RWPE1 (cell line): ENCODE measurements at regions not wholly inside any gene's neighbourhood (a gene's known extent, or its start where the extent isn't known, plus 50 kb on each side); places are given as distances from the start of the nearest gene placed in this dataset.
"Not testable (repeated sequence)": the region's sequence is repeated elsewhere in the genome, so short reads cannot be mapped to it uniquely, and the experiment has no call there.

Experiments
- CTCF ChIA-PET: fragments of 350-600 bp; sonication (Branson Sonifier 250); formaldehyde crosslinking; extraction: SDS; loops from one replicate; lab custom pipeline; 2021; lab: Yijun Ruan, JAX
- POLR2A ChIA-PET: fragments of 400-600 bp; formaldehyde crosslinking; extraction: SDS; loops from one replicate; lab custom pipeline; 2020; ENCODE audit warnings: antibody characterized with exemption; ENCODE audit not compliant: low non-redundant PET; lab: Yijun Ruan, JAX
- DNase-seq: peaks from one replicate; pipeline ENCODE4 v3.0.0; 2012; ENCODE audit warnings: low spot score
- H3K27ac ChIP-seq: fragments of 450-650 bp; 2 replicates; pipeline ENCODE4 v1.5.1; 2017
- CTCF ChIP-seq: fragments of 450-650 bp; conservative IDR thresholded peaks from 2 replicates; pipeline ENCODE4 v1.5.1; 2017; ENCODE audit warnings: low read depth, mild to moderate bottlenecking

DNA sequence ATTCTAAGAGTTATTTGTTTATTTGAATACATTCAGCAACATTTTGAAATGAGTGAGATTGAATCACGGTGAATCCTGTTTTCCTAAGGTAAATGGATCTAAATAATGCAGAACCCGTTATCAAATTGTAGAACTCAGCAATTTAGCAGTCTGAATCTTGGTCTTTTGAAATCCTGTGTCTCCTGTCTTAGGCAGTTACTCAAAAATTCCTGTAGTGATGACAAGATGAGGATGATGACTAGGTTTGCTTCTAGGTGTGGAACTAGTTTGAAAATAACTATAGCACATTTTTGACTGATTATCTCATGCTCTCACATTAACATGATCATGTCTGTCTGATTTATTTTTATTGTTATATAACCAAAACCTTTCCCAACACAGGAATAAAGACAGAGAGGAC is 115.0 kb downstream of the RAP2B start:
- peak; percentile 45 for DNase-seq
- POLR2A ChIA-PET = no interaction called here
- CTCF ChIA-PET = no interaction called here
- no peak overlapping the region for H3K27ac ChIP-seq
- no peak for TF ChIP-seq CTCF

DNA sequence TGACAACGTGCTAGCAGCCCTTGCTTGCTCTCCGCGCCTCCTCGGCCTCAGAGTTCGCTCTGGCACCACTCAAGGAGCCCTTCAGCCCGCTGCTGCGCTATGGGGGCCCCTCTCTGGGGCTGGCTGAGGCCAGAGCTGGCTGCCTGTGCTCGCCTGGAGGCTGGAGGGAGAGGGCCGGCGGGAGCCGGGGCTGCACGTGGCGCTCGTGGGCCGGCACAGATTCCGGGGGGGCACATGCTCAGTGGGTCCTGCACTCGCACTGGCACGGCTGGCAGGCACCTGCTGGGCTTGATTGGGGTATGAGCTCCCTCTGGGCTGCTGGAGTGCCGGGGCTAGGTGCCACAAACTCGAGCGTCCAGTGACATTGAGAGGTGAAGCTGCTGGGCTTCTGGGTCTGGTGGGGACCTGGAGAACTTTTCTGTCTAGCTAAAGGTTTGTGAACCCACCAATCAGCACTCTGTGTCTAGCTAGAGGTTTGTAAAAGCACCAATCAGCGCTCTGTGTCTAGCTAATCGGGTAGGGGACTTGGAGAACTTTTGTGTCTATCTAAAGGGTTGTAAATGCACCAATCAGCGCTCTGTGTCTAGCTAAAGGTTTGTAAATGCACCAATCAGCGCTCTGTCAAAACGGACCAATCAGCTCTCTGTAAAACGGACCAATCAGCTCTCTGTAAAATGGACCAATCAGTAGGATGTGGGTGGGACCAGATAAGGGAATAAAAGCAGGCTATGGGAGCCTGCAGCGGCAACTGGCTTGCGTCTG is 119.4 kb downstream of the RAP2B start:
- DNase-seq, H3K27ac ChIP-seq, POLR2A ChIA-PET: not testable (repeated sequence)
- CTCF ChIA-PET = interaction anchor here (0.6 kb wide), 1 partner anchor 305 kb away, joined by 3 read pairs; no protein-coding TSS in a partner anchor

DNA sequence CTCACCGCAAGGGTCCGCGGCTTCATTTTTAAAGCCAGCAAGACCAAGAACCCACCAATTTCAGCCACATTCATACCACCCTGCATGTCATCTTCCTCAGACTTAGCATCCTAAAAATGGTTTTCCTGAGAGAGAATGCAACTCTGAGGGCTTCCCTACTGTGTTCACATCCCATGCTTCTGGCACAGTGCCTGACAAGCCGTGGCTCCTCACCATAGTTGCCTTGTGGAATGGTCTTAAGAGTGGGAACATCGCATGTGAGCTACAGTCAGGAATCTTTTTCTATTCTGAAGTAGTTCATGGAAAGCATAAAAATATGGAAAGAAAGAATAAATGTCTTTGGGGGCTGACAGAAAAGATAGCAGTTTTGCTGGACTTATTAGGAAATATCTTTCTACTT is 120.3 kb downstream of the RAP2B start:
- ChIA-PET POLR2A (no interaction called here), CTCF (no interaction called here)
- no peak overlapping the region for H3K27ac ChIP-seq
- no peak for DNase-seq
- TF ChIP-seq CTCF = no peak

- H3K27ac ChIP-seq = no peak overlapping the region
- ChIA-PET POLR2A (no interaction called here), CTCF (interaction anchor here (0.5 to 0.6 kb wide), 2 partner anchors 480 to 783 kb away, joined by 3 read pairs; no protein-coding TSS in a partner anchor)
Measured at GRCh38 chr3:153284282-153284938, 122.4 kb downstream of the RAP2B start.

DNA sequence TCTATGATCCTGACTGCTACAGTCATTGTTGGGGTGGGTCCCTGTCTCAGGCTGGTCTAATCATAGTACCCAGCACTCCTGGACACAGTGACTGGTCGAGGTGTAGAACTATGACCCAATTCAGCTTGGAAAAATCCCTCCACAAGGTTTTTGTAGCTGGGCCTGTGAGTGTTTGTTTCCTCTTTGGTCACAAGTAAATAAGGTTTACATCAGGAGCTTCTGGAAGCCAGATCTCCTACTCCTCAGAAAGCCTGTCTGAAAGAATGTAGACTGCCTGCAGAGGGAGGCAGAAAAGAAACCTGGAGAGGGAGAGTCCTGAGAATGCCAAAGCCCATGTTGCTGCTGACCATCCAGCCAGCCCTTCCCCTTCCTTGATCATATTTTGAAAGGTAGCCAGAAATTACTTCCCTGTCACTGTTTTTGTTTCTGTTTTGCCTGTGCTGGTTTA is 123.2 kb downstream of the RAP2B start:
- POLR2A ChIA-PET = no interaction called here
- CTCF ChIA-PET = interaction anchor here (1.0 kb wide), 1 partner anchor 230 kb away, joined by 4 read pairs; no protein-coding TSS in a partner anchor
- TF ChIP-seq CTCF = no peak

More at GRCh38 chr3:153284282-153284938, 122.4 kb downstream of the RAP2B start:
- TF ChIP-seq CTCF = no peak
- DNase-seq = peak; percentile 53

GRCh38 chr3:153285982-153286381 is 124.0 kb downstream of the RAP2B start:
- POLR2A ChIA-PET = no interaction called here
- H3K27ac ChIP-seq = no peak overlapping the region
- CTCF ChIA-PET = interaction anchor here (0.6 to 1.0 kb wide), 2 partner anchors 231 to 1851 kb away, joined by 3 to 4 read pairs; no protein-coding TSS in a partner anchor
- no peak for TF ChIP-seq CTCF
- DNase-seq = peak; percentile 28

More for the DNA sequence above, 123.2 kb downstream of the RAP2B start:
- no peak for DNase-seq
- H3K27ac ChIP-seq = no peak overlapping the region; the same call in 1 of the 2 replicates

DNA sequence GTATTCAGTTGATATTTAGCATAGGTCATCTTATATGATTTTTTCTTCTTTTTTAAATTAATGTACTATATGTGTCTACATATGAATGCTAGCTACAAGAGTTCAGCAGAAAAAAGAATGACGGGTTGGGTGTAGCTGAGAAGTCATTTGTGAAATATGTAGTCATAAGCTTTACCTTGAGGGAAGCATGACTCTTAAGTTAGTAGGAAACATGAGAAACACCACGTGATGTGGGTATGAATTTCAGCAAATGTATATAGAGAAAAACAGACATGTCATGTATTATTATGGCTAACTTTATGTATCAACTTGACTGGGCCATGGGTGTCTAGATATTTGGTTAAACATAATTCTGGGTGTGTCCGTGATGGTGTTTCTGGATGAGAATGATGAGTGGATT is 125.0 kb downstream of the RAP2B start:
- H3K27ac ChIP-seq = no peak overlapping the region
- ChIA-PET CTCF (no interaction called here), POLR2A (interaction anchor here (0.5 kb wide), 1 partner anchor 33 kb away, joined by 7 read pairs; no protein-coding TSS in a partner anchor)
- DNase-seq = peak; percentile 26
- TF ChIP-seq CTCF = no peak
